GM18519 (cell line): ENCODE measurements at regions not wholly inside any gene's neighbourhood (a gene's known extent, or its start where the extent isn't known, plus 50 kb on each side); places are given as distances from the start of the nearest gene placed in this dataset.
"Not testable (repeated sequence)": the region's sequence is repeated elsewhere in the genome, so short reads cannot be mapped to it uniquely, and the experiment has no call there.

Experiments
- ATAC-seq: cut with Tn5 transposase; IDR thresholded peaks from one replicate; pipeline ENCODE4 v1.9.1; 2021; ENCODE audit warnings: mild to moderate bottlenecking, moderate library complexity; ENCODE audit not compliant: unreplicated experiment, low FRiP score

DNA sequence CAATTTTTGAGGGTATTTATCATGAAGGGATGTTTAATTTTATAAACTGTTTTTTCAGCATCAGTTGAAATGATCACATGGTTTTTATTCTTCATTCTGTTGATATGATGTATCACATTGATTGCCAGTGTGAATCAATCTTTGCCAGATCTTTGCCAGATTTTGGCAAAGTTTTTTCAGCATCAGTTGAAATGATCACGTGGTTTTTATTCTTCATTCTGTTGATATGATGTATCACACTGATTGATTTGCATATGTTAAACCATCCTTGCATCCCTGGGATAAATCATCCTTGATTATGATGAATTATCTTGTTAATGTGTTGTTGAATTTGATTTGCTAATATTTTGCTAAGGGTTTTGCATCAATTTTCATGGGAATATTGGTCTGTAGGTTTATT lies 140.9 kb upstream of the TAS2R1 start:
- no peak for ATAC-seq

- no peak for ATAC-seq
These were observed 136.4 kb upstream of the TAS2R1 start for GRCh38 chr5:9766581-9766980.

- no peak for ATAC-seq
These were observed 135.4 kb upstream of the TAS2R1 start for GRCh38 chr5:9765419-9766140.

DNA sequence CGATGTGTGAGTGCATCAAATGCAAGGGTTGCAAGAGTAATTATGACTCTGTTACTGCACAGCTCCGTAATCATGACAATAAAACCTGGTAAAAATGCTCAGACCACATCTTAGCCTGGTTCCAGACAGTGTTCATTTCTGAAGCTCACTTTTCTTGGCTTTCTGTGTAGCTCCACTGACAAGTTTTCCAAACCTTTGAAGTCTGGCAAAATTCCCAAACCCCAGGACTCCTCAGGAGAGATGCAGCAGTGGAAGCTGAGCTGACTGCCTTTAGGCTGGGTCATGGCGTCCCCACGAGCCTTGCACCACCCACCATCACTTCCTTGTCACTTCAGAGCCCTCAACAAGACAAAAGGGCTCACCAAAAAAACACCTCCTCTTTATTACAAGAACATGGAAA lies 131.6 kb upstream of the TAS2R1 start:
- no peak for ATAC-seq

DNA sequence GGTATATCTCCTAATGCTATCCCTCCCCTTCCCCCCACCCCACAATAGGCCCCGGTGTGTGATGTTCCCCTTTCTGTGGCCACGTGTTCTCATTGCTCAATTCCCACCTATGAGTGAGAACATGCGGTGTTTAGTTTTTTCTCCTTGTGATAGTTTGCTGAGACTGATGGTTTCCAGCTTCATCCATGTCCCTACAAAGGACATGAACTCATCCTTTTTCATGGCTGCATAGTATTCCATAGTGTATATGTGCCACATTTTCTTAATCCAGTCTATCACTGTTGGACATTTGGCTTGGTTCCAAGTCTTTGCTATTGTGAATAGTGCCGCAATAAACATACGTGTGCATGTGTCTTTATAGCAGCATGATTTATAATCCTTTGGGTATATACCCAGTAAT lies 122.5 kb upstream of the TAS2R1 start:
- not testable (repeated sequence) for ATAC-seq

GRCh38 chr5:9743507-9743906 lies 113.4 kb upstream of the TAS2R1 start:
- ATAC-seq, result no peak

DNA sequence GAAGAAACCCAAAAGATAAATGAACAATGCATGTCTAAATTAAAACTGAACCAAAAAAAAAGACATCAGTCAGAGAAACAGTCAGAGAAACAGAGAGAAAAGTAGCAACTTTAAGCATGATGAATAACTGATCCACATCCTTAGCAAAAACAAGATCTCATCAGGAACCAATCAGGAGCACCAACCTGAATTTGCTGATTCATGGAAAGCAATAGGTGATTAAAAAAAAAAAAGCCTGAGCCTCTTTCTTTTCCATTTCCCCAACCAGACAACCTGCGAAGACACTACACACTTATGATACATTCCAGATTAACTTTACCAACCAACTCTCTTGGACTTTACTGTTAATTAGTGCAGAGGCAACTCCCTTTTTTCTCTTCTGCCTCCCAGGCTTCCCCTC lies 112.7 kb upstream of the TAS2R1 start:
- ATAC-seq, result no peak

GRCh38 chr5:9739135-9739534 lies 109.0 kb upstream of the TAS2R1 start:
- no peak for ATAC-seq

- ATAC-seq, result no peak
These were observed 107.1 kb upstream of the TAS2R1 start for GRCh38 chr5:9737265-9737664.

DNA sequence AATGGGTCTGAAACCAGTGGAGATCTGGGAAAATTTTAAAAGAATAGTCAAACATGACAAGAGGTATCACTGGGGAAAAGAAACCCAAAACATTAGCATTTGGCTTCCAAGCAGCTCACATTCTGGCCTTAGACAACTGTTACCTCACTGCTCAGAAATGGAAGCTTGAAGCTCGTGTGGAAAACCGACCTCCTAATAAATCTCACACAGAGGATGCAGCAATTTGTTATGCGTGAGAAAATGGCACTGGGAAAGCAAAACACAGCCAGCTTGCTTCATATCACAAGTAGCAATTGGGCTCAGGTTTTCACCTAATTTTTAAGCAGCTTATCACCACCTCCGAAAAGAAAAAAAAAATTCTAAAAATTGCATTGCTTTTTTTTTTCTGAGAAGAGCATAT lies 103.3 kb upstream of the TAS2R1 start:
- ATAC-seq, result no peak

GRCh38 chr5:9731159-9731558 lies 101.0 kb upstream of the TAS2R1 start:
- no peak for ATAC-seq

DNA sequence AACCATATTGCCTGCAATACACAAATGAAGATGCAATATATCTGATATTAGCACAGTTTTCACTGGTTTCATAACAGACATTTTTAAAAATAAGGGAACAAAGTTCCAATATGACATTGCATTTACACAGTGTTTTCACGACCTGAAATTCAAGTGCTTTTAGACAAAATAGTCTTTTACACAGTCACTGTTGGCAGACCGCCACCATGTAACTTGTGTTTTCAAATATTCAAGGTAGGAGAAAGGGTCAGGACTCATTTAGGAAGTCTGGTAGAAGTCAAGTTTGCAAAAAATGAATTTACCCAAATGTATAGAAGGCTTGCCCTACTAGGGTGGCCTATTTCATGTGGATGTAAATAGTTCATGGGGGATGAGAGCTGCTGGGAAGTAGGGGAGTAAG lies 98.1 kb upstream of the TAS2R1 start:
- ATAC-seq, result no peak

DNA sequence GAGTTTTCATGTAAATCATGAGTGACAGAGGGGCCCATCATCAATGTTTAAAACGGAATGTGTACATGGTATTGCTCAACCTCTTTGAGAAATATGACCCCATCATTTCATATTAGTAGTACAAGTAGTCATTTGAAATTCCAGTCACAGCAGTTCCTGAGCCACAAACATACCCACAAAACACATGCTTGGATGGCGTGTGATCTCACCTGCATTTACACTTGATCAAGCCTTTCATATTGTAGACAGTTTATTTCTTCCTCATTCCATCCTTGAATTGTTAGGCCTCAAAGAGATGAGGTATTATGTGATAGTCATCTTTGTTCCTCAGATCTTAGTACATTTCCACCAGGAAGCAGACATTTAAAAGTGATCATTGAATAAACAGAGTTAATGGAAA lies 96.8 kb upstream of the TAS2R1 start:
- no peak for ATAC-seq

GRCh38 chr5:9725265-9725664 lies 95.1 kb upstream of the TAS2R1 start:
- not testable (repeated sequence) for ATAC-seq

DNA sequence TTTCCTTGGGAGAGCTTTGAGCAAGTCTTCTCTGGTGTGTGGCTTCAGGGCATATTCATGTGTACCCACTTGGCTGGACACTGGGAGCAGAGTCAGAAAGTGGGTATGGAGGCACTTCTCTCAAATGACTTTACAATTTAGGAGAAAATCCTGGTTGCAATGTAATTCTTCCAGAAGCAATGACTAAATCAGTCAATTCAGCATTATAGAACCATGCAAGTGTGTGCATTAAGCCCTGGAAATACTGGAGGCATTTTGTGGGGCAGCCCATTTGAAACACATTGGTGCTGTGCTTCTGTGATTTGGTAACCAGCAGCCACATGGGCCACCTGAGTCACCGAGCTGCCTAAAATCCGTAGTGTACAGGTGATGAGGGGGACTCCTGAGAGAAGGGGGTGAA lies 94.6 kb upstream of the TAS2R1 start:
- no peak for ATAC-seq

DNA sequence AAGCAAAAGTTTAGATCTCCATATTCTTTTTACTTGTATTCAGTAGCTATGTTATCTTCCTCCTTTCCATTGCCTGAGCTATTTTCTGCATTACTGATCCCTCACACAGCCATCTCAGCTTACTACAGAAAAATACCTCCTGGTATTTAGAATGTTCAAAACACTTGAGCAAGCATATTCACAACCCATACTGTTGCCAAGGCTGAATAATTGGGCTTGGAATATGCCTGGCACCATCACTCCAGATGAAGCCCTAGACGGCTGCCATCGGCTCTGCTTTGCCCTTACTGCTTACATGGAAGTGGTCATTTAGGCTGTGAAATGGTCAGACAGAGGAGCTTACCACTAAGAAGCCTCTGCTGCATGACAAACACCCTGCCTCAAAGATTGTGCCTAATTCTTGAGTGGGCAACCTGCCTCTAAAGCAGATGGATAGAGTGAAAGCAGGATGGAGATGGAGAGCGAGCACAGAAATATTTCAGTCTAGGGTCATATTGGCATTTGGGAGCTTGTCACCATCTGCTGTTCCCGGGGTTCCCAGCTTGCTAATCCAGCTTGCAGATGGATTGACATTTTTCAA lies 92.5 kb upstream of the TAS2R1 start:
- no peak for ATAC-seq

- no peak for ATAC-seq
These were observed 91.0 kb upstream of the TAS2R1 start for GRCh38 chr5:9721161-9721560.

GRCh38 chr5:9720361-9720760 lies 90.2 kb upstream of the TAS2R1 start:
- no peak for ATAC-seq

DNA sequence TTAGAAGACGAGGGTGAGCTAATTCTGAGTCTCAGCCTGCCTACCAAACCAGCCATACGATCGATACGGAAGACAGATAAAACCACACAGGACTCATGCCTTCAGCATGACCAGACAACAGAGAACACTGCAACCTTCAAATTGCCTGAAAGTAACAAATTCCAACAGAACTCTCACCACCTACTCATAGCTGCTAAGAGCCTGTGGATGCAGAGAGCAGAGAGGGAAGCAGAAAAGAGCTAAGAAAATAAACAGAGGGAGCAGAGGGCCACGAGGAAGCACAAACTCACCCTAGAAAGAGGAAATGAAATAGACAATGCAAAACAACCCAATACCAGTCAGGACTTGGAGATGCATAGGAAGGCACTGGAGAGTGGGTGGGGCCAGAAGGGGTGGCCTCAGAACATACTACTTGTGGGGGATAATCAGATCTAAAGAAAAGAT lies 86.7 kb upstream of the TAS2R1 start:
- ATAC-seq, result peak; percentile 85

DNA sequence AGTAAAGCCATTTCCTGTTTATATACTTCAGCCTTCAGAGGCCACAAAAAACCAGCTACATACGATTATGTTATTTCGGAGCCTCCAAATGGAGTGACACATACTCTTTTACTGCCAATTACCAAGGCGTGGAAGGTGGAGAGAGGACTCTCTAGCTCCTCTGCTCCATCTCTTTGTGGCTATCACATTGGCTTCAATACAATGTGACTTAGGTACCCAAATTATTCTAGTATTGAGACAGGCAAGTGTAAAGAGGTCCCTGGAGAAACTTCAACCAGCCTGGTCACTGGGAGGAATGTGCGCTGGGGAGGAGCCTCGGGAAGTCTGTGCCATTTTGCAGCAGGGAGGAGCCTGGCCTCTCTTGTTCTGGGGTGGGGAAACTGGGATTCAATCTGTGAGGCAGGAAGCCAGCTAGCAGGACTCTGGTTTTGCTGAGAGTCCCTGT lies 85.8 kb upstream of the TAS2R1 start:
- ATAC-seq, result no peak

GRCh38 chr5:9713959-9714586 lies 83.9 kb upstream of the TAS2R1 start:
- ATAC-seq, result no peak

DNA sequence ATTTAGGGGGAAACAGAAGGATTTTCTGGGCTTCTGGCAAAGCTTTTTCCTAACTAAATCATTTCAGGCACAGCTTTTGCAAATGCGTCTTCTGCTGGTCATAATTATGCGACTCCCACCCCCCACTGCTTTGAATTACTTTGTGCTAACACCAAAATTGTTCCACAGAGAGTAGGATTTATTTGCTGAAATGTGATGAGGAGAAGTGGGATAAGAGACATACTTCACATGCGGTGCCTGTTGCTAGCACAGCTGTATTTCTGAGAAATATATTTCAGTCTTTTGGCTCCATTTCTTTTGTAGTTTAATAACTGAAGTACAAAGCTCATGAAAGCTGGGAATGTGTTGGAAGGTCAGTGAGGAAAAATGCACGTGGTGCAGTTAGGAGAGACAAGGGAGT lies 83.2 kb upstream of the TAS2R1 start:
- no peak for ATAC-seq
